Trophoblast cell (in vitro differentiated cells and primary cell): ENCODE measurements at regions not wholly inside any gene's neighbourhood (a gene's known extent, or its start where the extent isn't known, plus 50 kb on each side); places are given as distances from the start of the nearest gene placed in this dataset.

ENCODE experiments used
- DNase-seq, 2 donors: peaks; one replicate each; pipeline ENCODE4 v3.0.0-alpha.2; 2016
- H2AFZ ChIP-seq: 2 replicates; pipeline ENCODE4 v1.6.1; 2013; ENCODE audit warnings: low read length, moderate library complexity, mild to moderate bottlenecking; ENCODE audit not compliant: insufficient read depth, poor library complexity
- H2AK5ac ChIP-seq: 2 replicates; pipeline ENCODE4 v1.6.1; 2013; ENCODE audit warnings: mild to moderate bottlenecking, low read length
- H2BK120ac ChIP-seq: 2 replicates; pipeline ENCODE4 v1.6.1; 2013; ENCODE audit warnings: low read length, mild to moderate bottlenecking, moderate library complexity; ENCODE audit not compliant: insufficient read depth, poor library complexity
- H2BK12ac ChIP-seq: 2 replicates; pipeline ENCODE4 v1.6.1; 2013; ENCODE audit warnings: mild to moderate bottlenecking, low read length, moderate library complexity
- H2BK5ac ChIP-seq: 2 replicates; pipeline ENCODE4 v1.6.1; 2013; ENCODE audit warnings: low read length, low read depth, moderate library complexity, mild to moderate bottlenecking; ENCODE audit not compliant: poor library complexity
- H3K14ac ChIP-seq: 2 replicates; pipeline ENCODE4 v1.6.1; 2013; ENCODE audit warnings: mild to moderate bottlenecking, low read length
- H3K18ac ChIP-seq: 2 replicates; pipeline ENCODE4 v1.6.1; 2013; ENCODE audit warnings: mild to moderate bottlenecking, low read length
- H3K23ac ChIP-seq: 2 replicates; pipeline ENCODE4 v1.6.1; 2013; ENCODE audit warnings: low read length
- H3K27ac ChIP-seq: 2 replicates; pipeline ENCODE4 v1.5.1; 2013; ENCODE audit warnings: low read depth, mild to moderate bottlenecking, inconsistent platforms, low read length, moderate library complexity
- H3K27me3 ChIP-seq: 2 replicates; pipeline ENCODE4 v1.6.1; 2013; ENCODE audit warnings: inconsistent platforms, mild to moderate bottlenecking, low read length, moderate library complexity; ENCODE audit not compliant: insufficient read depth
- H3K36me3 ChIP-seq, 2 experiments: 1 replicate in 1 of 2; 2 replicates in 1 of 2; pipeline ENCODE4 v1.6.1; 2013; ENCODE audit warnings: low read length in 2 of 2, mild to moderate bottlenecking in 2 of 2, moderate library complexity in 1 of 2; ENCODE audit not compliant: insufficient read depth in 2 of 2, control insufficient read depth in 1 of 2
- H3K4ac ChIP-seq: 2 replicates; pipeline ENCODE4 v1.6.1; 2013; ENCODE audit warnings: low read depth, mild to moderate bottlenecking, low read length, moderate library complexity
- H3K4me1 ChIP-seq, 2 experiments: 1 replicate in 1 of 2; 2 replicates in 1 of 2; pipeline ENCODE4 v1.6.1; 2013; ENCODE audit warnings: low read length in 2 of 2, mild to moderate bottlenecking in 2 of 2, moderate library complexity in 1 of 2; ENCODE audit not compliant: insufficient read depth in 2 of 2, control insufficient read depth in 1 of 2
- H3K4me2 ChIP-seq: 2 replicates; pipeline ENCODE4 v1.6.1; 2013; ENCODE audit warnings: inconsistent platforms, mild to moderate bottlenecking, low read length, moderate library complexity
- H3K4me3 ChIP-seq: 2 replicates; pipeline ENCODE4 v1.5.1; 2013; ENCODE audit warnings: mild to moderate bottlenecking, low read depth, low read length, inconsistent platforms
- H3K79me1 ChIP-seq: one replicate; pipeline ENCODE4 v1.6.1; 2013; ENCODE audit warnings: low read length
- H3K79me2 ChIP-seq: 2 replicates; pipeline ENCODE4 v1.6.1; 2013; ENCODE audit warnings: low read length, mild to moderate bottlenecking; ENCODE audit not compliant: control insufficient read depth, insufficient read depth, poor library complexity
- H3K9ac ChIP-seq: 2 replicates; pipeline ENCODE4 v1.6.1; 2013; ENCODE audit warnings: mild to moderate bottlenecking, low read length
- H3K9me3 ChIP-seq: 2 replicates; pipeline ENCODE4 v1.6.1; 2013; ENCODE audit warnings: low read depth, mild to moderate bottlenecking, control low read depth, inconsistent platforms, low read length; ENCODE audit not compliant: insufficient read depth
- H4K12ac ChIP-seq: 2 replicates; pipeline ENCODE4 v1.6.1; 2013; ENCODE audit warnings: low read depth, mild to moderate bottlenecking, low read length, moderate library complexity
- H4K8ac ChIP-seq: 2 replicates; pipeline ENCODE4 v1.6.1; 2013; ENCODE audit warnings: low read depth, mild to moderate bottlenecking, low read length, moderate library complexity
- H4K91ac ChIP-seq: one replicate; pipeline ENCODE4 v1.6.1; 2013; ENCODE audit warnings: low read depth, mild to moderate bottlenecking, low read length, moderate library complexity
- WGBS: extraction: QIAGEN DNeasy Blood & Tissue Kit; methylation state at CpG from one replicate; pipeline ENCODE4 v1.1.7; 2013; ENCODE audit warnings: missing lambda C conversion rate; ENCODE audit not compliant: insufficient read length, insufficient coverage; ENCODE audit errors: extremely low coverage; 5-methylcytosine and 5-hydroxymethylcytosine counted together

- no peak overlapping the region for H3K23ac ChIP-seq
- no peak overlapping the region for H2BK12ac ChIP-seq
- no peaks in the 10 kb centered on the region for H3K9me3 ChIP-seq
- H4K8ac ChIP-seq: no peak overlapping the region
- H3K4me3 ChIP-seq: no peak overlapping the region
- H3K27me3 ChIP-seq: no peaks in the 10 kb centered on the region
- H3K18ac ChIP-seq: no peak overlapping the region
- H3K14ac ChIP-seq: no peak overlapping the region
- no peak overlapping the region for H4K91ac ChIP-seq
- WGBS: no CpG with 5 or more reads among the region's 6 CpGs
- DNase-seq: peak; percentile 66 to 90
- H3K27ac ChIP-seq: no peak overlapping the region
- H2BK120ac ChIP-seq: no peak overlapping the region
- H3K4ac ChIP-seq: no peak overlapping the region
- H2AK5ac ChIP-seq: peak overlapping the region; percentile 54
- H3K79me2 ChIP-seq: peaks cover 4% of the 10 kb centered on the region
- no peak overlapping the region for H2BK5ac ChIP-seq
- H3K79me1 ChIP-seq: peaks cover 23% of the 10 kb centered on the region
- H2AFZ ChIP-seq: no peak overlapping the region
- no peak overlapping the region for H4K12ac ChIP-seq
- peaks cover 16 to 19% of the 10 kb centered on the region in 2 experiments for H3K4me1 ChIP-seq
- H3K36me3 ChIP-seq: no peaks in the 10 kb centered on the region
- H3K4me2 ChIP-seq: no peak overlapping the region
- H3K9ac ChIP-seq: no peak overlapping the region
Observed at GRCh38 chr10:21311426-21311825, 214.1 kb downstream of the SKIDA1 start.

DNA sequence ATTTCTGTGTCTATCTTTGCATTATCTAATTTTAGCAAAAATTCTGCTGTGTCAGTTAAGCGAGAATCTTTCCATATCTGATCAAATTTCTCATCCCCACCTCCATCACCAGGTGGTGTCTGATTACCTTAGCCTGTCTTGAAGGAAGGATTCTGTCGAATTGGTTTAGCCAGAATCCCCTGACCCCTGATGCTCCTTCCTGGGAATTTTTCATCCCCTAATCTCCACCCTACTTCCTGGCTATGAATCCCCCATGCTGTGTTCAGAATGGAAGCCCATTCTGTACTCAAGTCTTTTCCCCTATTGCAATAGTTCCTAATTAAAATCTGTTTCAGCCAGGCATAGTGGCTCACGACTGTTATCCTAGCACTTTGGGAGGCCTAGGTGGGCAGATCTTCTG is 216.1 kb downstream of the SKIDA1 start:
- DNase-seq: peak in 1 of 2 donors; percentile 23
- Histone ChIP-seq H2BK120ac (no peak overlapping the region), H3K27me3 (no peaks in the 10 kb centered on the region)

GRCh38 chr10:21308946-21309345 is 216.5 kb downstream of the SKIDA1 start:
- Histone ChIP-seq H3K4me1 (peaks cover 4 to 7% of the 10 kb centered on the region in 2 experiments), H3K27me3 (no peaks in the 10 kb centered on the region), H2AFZ (no peak overlapping the region), H2BK5ac (no peak overlapping the region), H4K12ac (no peak overlapping the region), H3K79me2 (peaks cover 2% of the 10 kb centered on the region), H3K36me3 (no peaks in the 10 kb centered on the region), H3K14ac (no peak overlapping the region), H3K79me1 (peaks cover 6% of the 10 kb centered on the region), H3K4me2 (no peak overlapping the region), H3K9ac (no peak overlapping the region), H3K18ac (no peak overlapping the region), H3K27ac (no peak overlapping the region), H2BK12ac (no peak overlapping the region), H3K23ac (no peak overlapping the region), H3K4me3 (no peak overlapping the region), H3K4ac (no peak overlapping the region), H4K91ac (no peak overlapping the region), H3K9me3 (no peaks in the 10 kb centered on the region), H4K8ac (no peak overlapping the region), H2AK5ac (no peak overlapping the region), H2BK120ac (no peak overlapping the region)
- no peak for DNase-seq
- WGBS: no CpG with 5 or more reads among the region's 4 CpGs

More for the DNA sequence above, 216.1 kb downstream of the SKIDA1 start:
- no peaks in the 10 kb centered on the region for H3K9me3 ChIP-seq
- no peak overlapping the region for H3K14ac ChIP-seq
- H4K12ac ChIP-seq: no peak overlapping the region
- H3K79me1 ChIP-seq: peaks cover 11% of the 10 kb centered on the region
- no peak overlapping the region for H4K91ac ChIP-seq
- H2BK5ac ChIP-seq: no peak overlapping the region
- no peak overlapping the region for H2AK5ac ChIP-seq
- no peak overlapping the region for H2BK12ac ChIP-seq
- H3K23ac ChIP-seq: no peak overlapping the region
- H2AFZ ChIP-seq: no peak overlapping the region
- H3K4me1 ChIP-seq: peaks cover 8 to 9% of the 10 kb centered on the region in 2 experiments
- no peak overlapping the region for H3K27ac ChIP-seq
- H3K4me3 ChIP-seq: no peak overlapping the region
- peaks cover 4% of the 10 kb centered on the region for H3K79me2 ChIP-seq
- no peak overlapping the region for H3K18ac ChIP-seq
- no peak overlapping the region for H4K8ac ChIP-seq
- H3K4me2 ChIP-seq: no peak overlapping the region
- no peak overlapping the region for H3K9ac ChIP-seq
- WGBS: no CpG with 5 or more reads among the region's 3 CpGs
- no peaks in the 10 kb centered on the region for H3K36me3 ChIP-seq
- H3K4ac ChIP-seq: no peak overlapping the region

DNA sequence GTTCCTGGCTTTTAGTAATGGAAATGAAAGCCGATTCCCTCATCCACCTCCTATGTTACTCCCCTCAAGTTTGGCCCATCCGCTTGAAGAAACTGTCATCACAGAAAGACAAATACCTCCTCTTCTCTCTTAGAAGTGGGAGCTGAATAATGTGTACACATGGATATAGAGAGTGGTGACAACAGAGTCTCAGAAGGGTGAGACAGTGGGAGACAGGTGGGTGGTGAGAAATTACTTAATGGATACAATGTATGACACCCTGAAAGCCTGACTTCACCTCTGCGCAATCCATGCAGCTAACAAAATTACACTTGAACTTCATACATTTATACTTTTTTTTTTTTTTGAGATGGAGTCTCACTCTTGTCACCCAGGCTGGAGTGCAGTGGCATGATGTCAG is 217.5 kb downstream of the SKIDA1 start:
- Histone ChIP-seq H3K79me1 (peaks cover 2% of the 10 kb centered on the region), H3K4me1 (peaks cover 2 to 3% of the 10 kb centered on the region in 2 experiments)

More for the DNA sequence above, 217.5 kb downstream of the SKIDA1 start:
- no CpG with 5 or more reads among the region's 3 CpGs for WGBS
- no peak overlapping the region for H2AFZ ChIP-seq
- H3K27ac ChIP-seq: no peak overlapping the region
- no peak overlapping the region for H3K9ac ChIP-seq
- H3K4me3 ChIP-seq: no peak overlapping the region
- H4K91ac ChIP-seq: no peak overlapping the region
- no peak overlapping the region for H3K23ac ChIP-seq
- no peak overlapping the region for H3K4ac ChIP-seq
- H4K8ac ChIP-seq: no peak overlapping the region
- H3K79me2 ChIP-seq: peaks cover 2% of the 10 kb centered on the region
- no peaks in the 10 kb centered on the region for H3K27me3 ChIP-seq
- H3K18ac ChIP-seq: no peak overlapping the region
- no peaks in the 10 kb centered on the region for H3K9me3 ChIP-seq
- H2BK12ac ChIP-seq: no peak overlapping the region
- H4K12ac ChIP-seq: no peak overlapping the region
- H2BK5ac ChIP-seq: no peak overlapping the region
- no peak for DNase-seq
- H2AK5ac ChIP-seq: no peak overlapping the region
- no peaks in the 10 kb centered on the region for H3K36me3 ChIP-seq
- no peak overlapping the region for H3K4me2 ChIP-seq
- no peak overlapping the region for H2BK120ac ChIP-seq
- H3K14ac ChIP-seq: no peak overlapping the region
